Stimulated activated CD8-positive, alpha-beta memory T cell treated with anti-CD3 and anti-CD28 coated beads, Interleukin-2, amount 100 ng/mL, for 1 hour (primary cell): ENCODE measurements at regions not wholly inside any gene's neighbourhood (a gene's known extent, or its start where the extent isn't known, plus 50 kb on each side); places are given as distances from the start of the nearest gene placed in this dataset.

Source experiments
- DNase-seq, 2 donors: peaks; one replicate each; pipeline ENCODE4 v3.0.0-alpha.2; 2020; ENCODE audit warnings: low read depth in 2 of 2

DNA sequence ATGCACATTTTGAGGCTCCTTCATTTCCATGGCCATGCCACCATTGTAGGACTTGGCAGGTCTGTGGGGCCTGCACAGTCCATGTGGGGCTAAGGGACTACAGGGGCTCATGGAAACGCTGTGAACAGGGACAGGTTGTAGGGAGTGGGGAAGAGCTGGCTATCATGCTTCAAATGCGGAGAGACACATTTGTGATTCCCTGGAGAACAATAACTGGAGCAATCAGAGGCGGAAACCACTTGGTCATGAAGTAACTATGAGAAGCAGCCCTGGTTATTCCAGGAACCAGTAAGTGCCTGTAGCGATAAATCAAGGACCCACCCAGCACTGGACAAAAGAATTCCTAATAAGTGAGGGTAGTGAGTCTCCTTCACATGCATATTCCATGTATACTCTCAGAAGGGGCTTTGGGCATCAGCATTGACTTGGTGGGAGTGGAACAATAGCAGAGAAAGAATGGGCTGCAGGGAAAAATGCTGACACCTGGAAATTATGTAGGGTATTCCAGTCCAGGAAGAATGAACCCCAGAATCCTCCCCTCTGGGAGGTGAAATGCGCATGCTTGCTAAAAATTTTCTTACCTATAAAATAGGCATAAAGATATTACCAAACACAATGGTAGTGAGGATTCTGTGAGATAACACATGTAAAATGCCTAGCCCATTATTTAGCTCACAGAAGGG lies 251.4 kb upstream of the ROPN1 start:
- DNase-seq = no peak

DNA sequence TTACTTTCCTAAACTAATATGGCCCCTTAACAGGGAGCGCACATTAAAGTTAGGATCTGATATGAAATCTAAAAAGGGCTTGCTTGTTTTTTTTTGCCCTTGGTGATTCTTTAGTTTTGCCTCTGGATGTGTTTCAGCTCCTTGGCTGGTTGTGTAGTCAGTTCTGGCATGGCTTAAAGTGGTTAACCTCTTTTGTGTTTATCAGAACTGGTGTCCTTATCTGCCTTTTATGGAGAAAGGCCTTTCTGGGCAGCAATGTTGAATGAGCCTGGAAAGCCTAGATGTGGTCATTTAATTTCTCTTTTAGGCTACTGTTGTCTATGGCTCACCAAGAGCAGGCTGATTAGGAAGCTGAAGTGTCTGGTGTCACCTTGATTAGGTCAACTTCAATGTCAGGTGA lies 254.5 kb upstream of the ROPN1 start:
- DNase-seq = no peak

DNA sequence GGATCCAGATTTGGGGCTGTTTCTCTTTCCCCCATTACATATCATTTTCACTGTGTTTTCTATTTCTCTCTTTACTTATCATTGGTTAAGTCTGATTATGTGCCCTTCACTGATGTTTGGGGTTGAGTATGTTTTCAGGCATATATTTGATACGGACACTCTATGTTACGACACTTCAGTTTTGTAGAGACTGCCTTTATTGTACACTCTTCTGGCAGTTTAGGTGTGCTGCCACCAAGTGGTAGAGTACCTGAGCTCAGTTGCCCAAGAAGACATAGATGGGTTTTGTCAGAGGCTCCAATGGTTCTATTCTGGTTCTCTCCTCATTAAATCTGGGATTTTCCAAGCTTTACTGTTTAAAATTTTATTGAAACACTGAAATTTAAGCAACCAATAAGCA lies 255.0 kb upstream of the ROPN1 start:
- DNase-seq = no peak

DNA sequence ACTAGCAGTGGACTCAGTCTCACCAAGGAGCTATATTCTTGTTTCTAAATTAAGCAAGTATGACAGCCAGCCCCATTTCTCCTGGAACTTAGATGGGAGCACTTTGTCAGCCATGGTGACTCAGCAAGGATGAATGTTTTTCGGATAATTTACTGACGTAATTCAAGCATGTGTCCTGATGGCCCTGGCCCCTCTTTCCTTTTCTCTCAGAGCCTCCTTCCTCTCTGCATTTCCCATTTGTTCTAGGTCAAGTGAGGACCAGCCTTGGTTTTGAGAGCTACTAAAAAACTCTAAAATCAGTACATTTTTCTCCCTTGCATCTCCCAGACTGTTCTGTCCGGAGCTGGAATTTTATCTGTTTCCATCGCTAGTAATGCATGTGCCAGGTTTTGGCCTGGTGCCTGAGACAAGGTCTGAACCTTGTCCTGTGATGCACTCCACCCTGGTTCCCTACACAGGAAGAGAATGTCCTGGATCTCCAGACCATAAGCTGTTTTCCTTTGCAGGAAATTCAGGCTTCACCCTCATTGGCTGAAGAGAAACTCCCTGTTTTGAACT lies 256.6 kb upstream of the ROPN1 start:
- DNase-seq = no peak

DNA sequence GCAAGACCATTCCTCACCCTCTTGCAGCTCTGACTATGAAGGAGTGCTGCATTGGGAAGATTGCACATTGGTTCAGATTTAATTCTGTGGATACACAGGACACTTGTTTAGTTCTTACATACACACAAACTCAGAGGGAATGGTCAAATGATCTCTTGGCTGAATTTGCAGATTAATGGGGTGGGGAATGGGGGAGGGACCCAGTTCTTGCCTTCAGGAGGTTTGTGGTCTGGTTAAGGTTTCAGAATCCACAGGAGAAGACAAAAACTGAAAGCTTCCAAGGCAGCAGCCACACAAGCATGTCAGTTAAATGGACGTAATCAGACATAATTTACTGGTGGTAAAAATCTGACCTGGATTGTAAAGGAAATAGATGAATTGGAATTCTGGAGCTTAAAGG lies 257.1 kb upstream of the ROPN1 start:
- no peak for DNase-seq

DNA sequence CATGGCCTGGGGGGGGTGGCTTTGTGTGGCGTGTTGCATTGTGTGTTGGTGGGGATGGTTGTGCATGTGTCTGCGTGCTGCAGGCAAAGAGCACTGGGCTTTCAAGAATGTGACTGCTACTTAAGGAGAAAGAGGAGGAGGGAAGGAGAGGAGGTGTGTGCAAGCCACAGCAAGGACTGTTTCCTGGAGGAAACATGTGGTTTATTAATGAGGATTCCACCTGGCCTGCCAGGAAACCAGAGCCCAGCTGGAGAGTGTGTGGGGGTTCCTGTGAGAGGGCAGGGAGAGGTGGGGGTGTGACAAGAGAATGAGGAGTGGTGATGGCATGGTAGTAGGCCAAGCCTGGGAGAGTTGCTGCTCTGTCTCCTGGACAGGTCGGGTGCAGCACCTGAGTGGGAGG lies 258.1 kb upstream of the ROPN1 start:
- no peak for DNase-seq

DNA sequence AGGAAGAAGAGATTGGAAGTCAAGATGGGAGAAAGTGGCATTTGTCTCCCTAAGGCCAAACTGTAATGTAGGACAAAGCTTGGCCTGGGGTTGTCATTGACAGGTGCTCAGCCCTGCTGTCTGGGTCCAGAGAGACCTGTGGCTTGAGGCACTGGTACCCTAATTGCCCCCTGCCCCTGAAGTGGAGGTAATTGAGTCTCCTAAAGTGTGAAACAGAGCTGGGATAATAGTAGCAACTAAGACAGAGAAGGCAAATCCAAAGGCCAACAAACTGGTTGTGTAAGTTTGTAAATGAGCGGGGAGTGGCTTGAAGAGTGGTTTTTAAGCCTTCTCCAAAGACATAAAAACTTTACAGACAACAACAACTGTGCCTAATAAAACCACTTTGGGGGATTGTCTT lies 264.2 kb upstream of the ROPN1 start:
- DNase-seq = no peak

DNA sequence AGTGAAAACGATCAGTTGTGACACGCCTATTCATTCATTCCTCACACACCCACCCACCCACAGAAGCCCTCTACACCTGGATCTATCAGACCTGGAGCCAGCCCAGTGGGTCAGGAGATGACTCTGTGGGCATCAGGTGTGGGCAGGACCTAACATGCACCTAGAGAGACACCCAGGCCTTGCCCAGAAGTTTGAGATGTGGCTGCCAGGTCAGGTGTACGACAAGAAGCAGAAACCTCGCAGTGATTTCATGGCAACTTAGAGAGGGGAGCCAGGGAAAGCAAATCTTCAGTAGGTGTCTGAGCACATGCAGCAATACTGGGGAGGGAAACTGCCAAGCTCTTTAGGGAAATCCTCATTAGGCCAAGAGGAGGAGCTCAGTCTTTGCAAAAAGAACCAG lies 264.7 kb upstream of the ROPN1 start:
- DNase-seq = no peak

DNA sequence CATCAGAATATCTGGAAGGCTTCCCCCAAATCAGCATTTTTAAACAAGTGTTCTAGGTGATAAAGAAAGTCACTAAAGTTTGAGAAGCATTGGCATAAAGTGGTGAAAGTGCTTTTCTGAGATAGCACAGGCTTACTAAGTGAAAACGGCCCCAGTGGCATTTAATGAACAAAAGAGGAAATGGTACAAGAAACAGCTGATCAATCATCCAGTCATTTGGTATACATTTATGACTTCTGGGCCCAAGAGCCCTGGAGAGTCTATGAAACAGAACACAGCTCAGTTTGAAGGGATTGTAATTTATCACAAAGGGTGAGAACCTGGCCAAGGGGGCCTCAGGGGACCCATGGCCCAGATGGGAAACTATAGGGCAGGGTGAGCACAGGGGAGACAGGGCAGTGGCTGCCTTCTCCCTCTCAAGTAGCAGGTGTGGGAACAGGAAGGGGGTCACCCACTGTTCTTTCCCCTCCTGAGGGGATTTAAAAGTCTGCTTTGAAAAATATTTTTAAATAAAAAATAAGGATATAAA lies 265.5 kb upstream of the ROPN1 start:
- DNase-seq = no peak

DNA sequence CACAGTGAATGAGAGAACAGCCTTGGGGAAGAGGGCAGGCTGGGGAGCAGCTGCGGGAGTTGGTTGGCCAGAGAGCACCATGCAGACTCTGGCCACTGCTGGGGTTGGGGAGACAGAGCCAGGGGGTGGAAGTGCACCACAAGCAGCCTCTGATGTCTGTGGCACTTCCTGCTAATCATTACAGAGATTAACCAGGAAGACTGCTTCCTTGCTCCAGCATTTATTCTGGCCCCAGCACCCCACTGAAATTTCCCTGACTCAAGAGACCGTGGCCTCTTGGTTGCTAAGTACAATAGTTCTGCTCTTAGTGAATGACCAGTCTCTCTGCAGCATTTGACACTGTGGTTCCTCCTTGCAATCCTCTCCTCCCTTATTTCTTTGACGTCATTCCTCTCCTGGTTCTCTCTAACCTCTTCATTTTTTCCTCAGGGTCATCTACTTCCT lies 266.2 kb upstream of the ROPN1 start:
- no peak for DNase-seq

DNA sequence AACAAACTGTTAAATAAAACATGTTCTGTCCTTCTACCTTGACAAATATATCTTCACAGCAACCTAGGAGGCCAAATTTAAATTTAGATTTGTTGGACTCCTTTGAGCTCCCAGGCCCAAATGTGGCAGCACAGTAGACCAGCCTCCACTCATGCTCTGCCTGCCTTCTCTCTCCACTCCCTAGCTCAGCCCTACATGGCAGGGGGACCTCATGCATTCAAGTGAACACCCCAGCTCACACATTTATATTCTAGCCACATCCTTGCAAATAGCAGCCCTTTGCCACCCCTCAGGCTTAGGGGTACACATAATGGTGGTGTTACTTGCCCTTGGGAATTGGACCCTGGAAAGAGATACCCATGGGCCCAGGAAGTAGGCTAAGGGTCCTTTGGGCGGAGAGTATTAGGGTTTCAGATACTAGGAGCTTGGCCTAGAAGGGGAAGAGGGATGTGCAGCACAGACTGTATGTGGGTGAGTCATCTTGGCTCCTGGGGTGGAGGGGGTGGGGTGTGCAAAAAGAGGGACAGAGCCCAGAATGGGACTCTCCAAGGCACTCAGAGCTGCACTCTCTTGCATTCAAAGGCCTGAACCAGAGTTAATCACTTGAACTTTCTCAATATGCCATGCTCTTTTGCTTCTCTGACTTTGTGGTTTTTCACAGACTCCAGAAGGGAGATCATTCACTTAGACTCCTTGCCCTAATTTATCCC lies 268.4 kb upstream of the ROPN1 start:
- DNase-seq = no peak

DNA sequence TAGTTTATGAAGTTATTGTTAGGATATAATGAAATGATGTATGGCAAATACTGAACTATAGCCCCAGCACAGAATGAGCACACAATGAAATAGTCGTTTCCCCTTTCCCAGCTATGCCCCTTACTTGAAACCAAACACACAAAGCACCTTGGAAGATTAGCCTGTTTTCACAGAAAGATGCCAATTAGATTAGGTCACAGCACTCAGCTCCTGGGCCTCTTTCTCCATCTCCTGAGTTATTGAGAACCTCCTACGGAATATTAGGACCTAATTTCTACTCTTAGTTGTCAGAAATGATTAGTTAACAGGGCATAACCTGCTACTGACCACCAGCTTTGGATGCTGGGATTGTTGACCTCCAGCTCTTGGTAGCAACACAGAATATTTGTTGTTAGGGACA lies 269.4 kb upstream of the ROPN1 start:
- DNase-seq = no peak

DNA sequence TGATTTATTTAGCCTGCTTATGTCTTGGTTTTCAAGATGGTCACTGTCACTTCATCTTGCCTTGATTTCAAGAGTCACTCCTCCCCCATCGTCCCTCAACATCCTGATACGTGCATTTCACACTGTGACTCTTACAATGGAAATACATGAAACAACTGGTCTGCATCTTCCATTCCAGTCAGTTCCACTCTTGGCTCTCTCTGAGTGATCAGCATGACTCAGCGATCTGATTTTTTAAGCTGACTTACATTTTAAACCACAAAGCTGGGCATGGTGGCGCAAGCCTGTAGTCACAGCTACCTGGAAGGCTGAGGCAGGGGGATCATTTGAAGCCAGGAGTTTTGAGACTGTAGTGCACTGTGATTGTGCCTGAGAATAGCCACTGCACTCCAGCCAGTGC lies 271.2 kb upstream of the ROPN1 start:
- DNase-seq = no peak

DNA sequence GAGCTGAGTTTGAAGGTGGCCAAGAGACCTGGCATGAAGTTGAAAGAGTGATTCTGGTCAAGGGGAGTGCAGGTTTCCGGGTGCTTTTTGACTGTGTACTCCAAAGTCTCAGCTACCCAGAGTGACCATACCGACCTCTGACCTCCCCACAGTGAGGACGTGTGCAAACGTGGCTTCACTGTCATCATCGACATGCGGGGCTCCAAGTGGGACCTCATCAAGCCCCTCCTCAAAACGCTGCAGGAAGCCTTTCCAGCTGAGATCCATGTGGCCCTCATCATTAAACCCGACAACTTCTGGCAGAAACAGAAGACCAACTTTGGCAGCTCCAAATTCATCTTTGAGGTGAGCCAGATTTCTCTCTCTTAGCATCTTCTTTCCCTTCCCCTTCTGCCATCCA lies 272.4 kb upstream of the ROPN1 start:
- DNase-seq = no peak

DNA sequence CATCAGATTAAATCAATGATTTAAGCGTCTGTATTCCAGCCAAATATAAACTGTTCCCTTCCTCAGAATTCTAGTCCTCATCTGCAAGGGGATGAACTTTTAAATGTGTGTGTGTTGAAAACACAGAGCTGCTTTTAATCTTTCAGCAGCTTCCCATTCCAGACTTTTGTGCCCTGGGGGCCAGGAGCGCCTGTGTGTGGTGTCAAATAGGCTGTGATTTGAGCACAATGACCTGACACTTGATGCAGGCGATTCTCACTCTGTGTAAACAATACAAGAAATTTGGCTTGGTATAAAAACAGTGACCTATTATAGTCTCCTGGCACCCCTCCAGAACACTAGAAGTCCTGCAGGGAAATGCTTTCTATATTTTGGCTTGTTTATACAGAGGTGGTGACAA lies 274.6 kb upstream of the ROPN1 start:
- no peak for DNase-seq

DNA sequence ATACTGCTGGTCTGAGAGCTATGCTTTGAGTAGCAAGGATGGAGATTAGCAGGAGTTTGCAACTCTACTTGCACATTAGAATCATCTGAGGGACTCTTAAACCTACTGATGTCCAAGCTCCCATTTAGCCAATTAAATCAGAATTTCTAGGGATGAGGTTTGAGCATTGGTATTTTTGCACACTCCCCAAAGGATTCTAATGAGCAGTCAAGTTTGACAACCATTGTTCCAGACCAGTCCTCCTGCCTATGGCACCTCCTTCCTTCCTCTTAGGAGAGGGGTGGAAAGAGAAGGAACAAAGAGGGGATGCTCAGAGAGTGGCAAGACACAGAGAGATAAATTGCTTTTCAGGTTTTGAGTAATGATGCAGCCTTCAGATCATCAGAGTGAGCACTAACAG lies 275.5 kb upstream of the ROPN1 start:
- DNase-seq = no peak

DNA sequence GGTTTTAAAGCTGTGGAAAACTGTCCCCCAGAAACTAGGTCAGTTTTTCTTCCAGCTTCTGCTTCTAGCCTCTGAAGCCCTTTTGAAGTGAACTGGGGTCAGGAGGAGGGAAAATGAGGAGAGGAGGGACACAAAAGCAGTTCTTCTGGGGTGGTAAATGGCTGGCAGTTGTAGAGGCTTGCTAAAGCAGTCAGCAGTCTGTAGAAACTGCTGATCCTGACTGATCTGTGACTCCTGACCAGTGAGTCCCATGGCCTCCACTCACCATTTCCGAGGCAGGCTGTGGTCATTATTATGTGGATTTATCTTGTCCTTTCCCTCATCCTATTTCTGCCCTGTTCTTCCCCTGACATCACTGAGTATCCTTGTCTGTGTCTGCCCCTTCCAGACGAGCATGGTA lies 276.4 kb upstream of the ROPN1 start:
- DNase-seq = no peak

DNA sequence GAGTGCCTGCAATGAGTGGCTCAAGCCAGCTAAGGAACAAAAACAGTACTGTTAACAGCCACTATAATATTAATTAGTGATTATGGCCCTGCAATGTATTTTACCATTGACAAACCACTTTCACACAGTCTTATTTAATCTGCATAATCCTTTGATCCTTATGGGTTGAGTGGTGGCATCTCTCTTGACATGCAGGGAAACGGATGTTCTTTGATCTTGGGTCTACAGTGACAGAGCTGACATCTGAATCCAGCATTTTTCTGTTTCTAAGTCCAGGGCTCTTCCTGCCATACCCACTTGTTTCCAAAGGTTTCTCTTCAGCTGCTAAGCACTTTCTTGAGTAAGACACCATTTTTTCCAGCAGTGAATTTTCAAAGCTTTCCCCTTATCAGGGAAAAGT lies 277.7 kb upstream of the ROPN1 start:
- DNase-seq = no peak

DNA sequence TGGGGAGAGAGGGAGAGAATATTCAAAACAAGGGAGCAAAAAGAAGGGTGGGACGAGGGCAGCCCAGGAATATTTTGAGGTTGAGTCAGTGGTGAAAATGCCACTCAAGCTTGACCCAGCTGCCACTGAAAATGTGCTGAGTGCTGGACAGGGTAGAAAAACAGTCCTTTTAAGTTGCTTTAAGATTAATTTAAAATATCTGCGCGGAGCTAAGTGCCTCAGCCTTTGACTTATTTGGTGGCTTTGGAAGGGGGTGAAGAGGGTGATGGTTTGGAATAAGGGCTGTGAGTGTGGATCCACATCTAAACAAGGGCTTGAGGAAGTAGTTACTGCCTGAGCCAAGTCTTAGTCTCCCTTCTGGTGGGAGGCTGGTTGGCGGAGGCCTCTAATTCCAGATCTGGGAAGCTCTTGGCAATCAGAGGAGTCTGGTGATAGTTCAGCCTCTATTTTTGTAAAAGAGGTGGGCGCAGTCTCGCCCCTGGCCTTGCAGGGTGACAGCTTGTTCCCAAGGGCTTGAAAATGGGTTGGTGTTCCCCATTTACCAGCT lies 280.8 kb upstream of the ROPN1 start:
- DNase-seq = no peak

DNA sequence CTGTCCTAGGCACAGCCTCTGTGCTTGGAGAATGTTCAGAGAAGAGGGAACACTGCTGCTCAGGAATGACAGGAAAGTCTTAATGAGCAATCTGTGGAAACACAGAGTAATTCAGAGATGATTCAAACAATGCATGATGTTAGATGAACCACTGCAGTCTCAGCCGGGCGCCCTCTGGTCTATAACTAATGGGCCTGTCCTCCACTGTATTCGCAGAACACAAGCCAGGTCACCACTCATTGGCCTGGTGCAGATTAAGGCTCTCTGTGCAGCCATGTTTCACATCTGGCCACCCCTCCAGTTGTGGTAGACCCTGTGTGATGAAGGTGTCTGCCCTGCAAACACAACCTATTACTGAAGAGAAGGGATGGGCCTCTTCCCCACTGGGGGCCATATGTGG lies 281.7 kb upstream of the ROPN1 start:
- DNase-seq = no peak

DNA sequence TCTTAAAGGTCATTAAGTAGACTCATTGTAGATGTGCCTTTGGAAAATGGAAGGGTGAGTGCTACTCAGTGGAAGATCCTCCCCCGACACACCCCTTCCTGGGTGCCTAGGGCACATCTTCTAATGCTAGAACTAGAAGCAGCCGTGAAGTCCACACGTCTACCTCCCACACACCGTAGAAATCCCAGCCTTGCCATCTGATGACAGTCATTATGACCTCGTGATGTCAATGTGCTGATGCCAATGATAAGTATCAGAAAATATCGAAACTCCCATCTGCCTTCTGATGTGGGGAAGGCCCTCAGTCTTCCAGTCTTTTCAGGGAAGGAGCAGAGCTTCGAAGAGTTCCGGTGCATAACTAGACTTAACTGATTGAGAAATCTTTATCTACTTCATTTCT lies 282.1 kb upstream of the ROPN1 start:
- DNase-seq = no peak

DNA sequence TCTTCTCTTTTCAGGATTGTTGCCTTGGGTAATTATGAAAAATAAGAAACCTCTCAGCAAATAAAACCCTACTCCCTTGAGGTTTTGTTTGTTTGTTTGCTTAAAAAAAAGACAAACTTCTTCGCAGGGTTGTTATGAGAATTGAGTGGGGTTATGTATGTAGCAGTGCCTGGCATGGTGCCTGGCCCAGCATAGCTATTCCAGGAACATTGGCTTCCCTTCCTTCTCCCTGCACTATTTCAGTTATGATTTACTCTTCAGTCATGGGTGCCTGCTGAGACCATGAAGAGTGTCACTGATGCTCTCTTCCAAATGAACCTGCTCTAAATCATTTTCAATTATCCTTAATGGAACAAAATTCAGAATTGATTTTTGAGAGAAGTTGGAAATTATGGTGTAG lies 283.5 kb upstream of the ROPN1 start:
- DNase-seq = no peak

DNA sequence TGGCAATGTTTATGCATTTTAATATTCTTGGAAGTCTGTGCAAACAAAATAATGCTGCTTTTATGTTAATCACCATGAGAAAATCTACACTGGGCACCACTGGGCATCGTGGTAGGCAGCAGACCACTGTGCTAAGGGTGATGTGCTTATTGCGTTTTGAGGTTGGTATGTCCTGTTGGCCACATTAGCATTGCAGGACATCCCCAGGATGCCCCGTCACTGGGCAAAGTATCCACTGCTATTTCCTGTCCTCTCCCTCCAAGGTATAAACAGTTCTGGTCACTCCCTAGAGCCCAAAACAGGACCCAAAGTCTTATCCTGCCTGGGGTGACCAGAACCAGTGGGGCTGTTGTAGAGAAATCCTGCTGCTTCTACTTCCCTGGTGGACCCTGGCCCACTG lies 284.2 kb upstream of the ROPN1 start:
- no peak for DNase-seq
